Esophagus (tissue), 2 donors: ENCODE measurements at regions not wholly inside any gene's neighbourhood (a gene's known extent, or its start where the extent isn't known, plus 50 kb on each side); places are given as distances from the start of the nearest gene placed in this dataset.

ENCODE experiments used
- H3K27ac ChIP-seq, 2 donors: one replicate each; pipeline ENCODE4 v1.5.1; 2013; ENCODE audit warnings: low read depth in 2 of 2, mild to moderate bottlenecking in 2 of 2, inconsistent platforms in 1 of 2, low read length in 1 of 2, moderate library complexity in 1 of 2
- H3K27me3 ChIP-seq, 2 donors: one replicate each; pipeline ENCODE4 v1.6.1; 2013; ENCODE audit warnings: low read length in 2 of 2, control low read depth in 1 of 2, mild to moderate bottlenecking in 1 of 2; ENCODE audit not compliant: insufficient read depth in 2 of 2, control insufficient read depth in 1 of 2
- H3K36me3 ChIP-seq, 2 donors: one replicate each; pipeline ENCODE4 v1.6.1; 2013; ENCODE audit warnings: low read length in 1 of 2; ENCODE audit not compliant: control insufficient read depth in 2 of 2, insufficient read depth in 2 of 2
- H3K4me1 ChIP-seq, 2 donors: one replicate each; pipeline ENCODE4 v1.6.1; 2013; ENCODE audit warnings: low read length in 1 of 2; ENCODE audit not compliant: control insufficient read depth in 2 of 2, insufficient read depth in 2 of 2
- H3K4me3 ChIP-seq, 2 donors: one replicate each; pipeline ENCODE4 v1.5.1; 2013; ENCODE audit warnings: low read length in 2 of 2, mild to moderate bottlenecking in 2 of 2, low read depth in 1 of 2, moderate library complexity in 1 of 2
- H3K9me3 ChIP-seq, 2 donors: one replicate each; pipeline ENCODE4 v1.6.1; 2013; ENCODE audit warnings: mild to moderate bottlenecking in 2 of 2, low read depth in 1 of 2, low read length in 1 of 2, moderate library complexity in 1 of 2; ENCODE audit not compliant: control insufficient read depth in 2 of 2, insufficient read depth in 1 of 2
- WGBS, 2 donors: extraction: QIAGEN DNeasy Blood & Tissue Kit; methylation state at CpG; one replicate each; pipeline ENCODE4 v1.1.7; 2013; 5-methylcytosine and 5-hydroxymethylcytosine counted together
- donor health status: healthy with polysubstance abuse.
- donor health status: Bipolar disorder and iron deficiency.

- H3K9me3 ChIP-seq: no peaks in the 10 kb centered on the region
- no peaks in the 10 kb centered on the region for H3K36me3 ChIP-seq
- H3K4me3 ChIP-seq: no peak overlapping the region
- no peaks in the 10 kb centered on the region for H3K4me1 ChIP-seq
- 57 to 66% methylated on average over 3 of the region's 3 CpGs for WGBS, 2 donors
- no peaks in the 10 kb centered on the region for H3K27me3 ChIP-seq
- H3K27ac ChIP-seq: no peak overlapping the region
Observed at GRCh38 chr6:164266851-164267250, 852.3 kb downstream of the QKI start.

DNA sequence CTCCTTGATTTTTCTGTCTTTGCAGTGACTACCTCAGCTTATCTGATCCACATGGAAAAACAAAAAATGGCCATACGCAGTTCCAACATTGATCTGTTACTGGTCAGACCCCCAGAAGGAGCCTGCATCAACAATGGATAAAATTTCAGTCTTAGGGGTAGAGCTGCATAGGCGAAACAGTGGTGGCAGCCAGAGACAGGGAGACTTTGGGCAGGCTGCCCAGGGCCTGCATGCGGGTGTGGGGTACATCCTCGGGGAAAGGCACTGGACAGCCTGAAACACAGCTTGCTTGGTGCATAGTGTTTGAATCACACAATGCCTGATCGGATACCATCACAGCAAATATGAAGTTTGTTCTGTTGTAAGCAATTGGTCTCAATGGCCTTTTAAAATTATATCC, 847.8 kb downstream of the QKI start:
- Histone ChIP-seq H3K9me3 (no peaks in the 10 kb centered on the region), H3K36me3 (no peaks in the 10 kb centered on the region), H3K27ac (no peak overlapping the region), H3K4me3 (no peak overlapping the region), H3K4me1 (no peaks in the 10 kb centered on the region), H3K27me3 (no peaks in the 10 kb centered on the region)
- WGBS, 2 donors: 76 to 78% methylated on average over 5 of the region's 5 CpGs

DNA sequence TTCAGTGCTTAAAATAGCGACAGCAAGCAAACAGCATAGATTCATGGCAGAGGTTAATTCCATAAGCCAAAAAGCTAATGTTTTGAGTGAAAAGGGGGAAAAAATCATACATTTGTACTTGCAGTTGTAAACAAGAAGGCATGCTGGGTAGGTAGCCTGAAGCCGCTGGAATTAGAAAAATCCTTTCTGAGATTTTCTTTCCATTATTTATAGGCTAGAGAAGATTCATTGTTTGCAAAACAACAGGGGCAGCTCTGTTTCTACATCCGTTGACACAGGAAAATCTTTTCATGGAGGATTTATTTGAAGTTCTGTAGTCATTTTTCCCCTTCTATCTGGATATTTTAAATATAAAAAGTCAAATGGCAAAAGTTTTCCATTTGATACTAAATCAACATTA, 843.9 kb downstream of the QKI start:
- H3K9me3 ChIP-seq: no peaks in the 10 kb centered on the region

DNA sequence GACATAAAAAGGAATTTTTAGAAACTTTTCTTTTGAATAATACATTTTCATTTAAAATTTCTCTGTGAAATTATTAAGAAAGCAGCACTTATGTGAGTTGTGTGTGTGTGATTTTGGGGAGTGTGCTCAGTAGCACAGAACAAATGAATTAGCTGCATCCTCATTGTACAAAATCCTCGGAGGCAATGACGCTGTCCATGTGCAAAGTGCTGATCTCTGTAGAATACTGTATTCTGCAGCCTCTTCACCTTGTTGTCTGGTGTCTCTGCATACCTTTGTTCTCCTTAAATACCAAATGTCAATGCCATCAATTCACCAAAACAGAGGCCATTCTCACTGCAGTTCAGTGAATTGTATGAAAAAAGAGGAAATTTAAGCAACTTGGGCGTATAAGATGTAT, 838.4 kb downstream of the QKI start:
- Histone ChIP-seq H3K36me3 (no peaks in the 10 kb centered on the region), H3K4me1 (no peaks in the 10 kb centered on the region), H3K4me3 (no peak overlapping the region), H3K27ac (no peak overlapping the region), H3K27me3 (no peaks in the 10 kb centered on the region), H3K9me3 (peaks cover 0 to 5% of the 10 kb centered on the region in 2 donors)
- 57 to 61% methylated on average over 3 of the region's 3 CpGs for WGBS, 2 donors

More for the DNA sequence above, 843.9 kb downstream of the QKI start:
- H3K4me3 ChIP-seq: no peak overlapping the region
- H3K27ac ChIP-seq: no peak overlapping the region
- no peaks in the 10 kb centered on the region for H3K36me3 ChIP-seq
- H3K4me1 ChIP-seq: no peaks in the 10 kb centered on the region
- H3K27me3 ChIP-seq: no peaks in the 10 kb centered on the region
- 34 to 44% methylated on average over 3 of the region's 3 CpGs for WGBS, 2 donors

DNA sequence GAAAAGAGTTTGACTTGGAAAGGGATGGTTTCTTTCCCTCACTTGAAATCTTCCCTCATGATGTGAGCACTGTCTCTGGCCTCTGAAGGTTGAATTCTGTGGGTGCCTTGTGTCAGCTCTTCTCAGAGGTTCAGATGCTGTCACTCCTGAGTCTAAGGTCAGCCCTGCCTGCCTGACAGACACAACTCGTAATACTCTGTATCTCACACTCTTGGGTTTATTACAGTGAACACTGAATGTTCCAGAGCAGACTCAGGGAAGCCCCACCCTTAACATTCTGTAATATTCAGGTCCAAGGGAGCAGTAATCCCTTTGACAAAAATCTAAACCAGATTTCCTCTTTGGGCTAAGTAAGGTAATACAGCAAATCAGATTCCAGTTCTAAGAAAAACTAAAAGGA, 837.8 kb downstream of the QKI start:
- WGBS, 2 donors: 43 to 46% methylated on average over 1 of the region's 1 CpG
- Histone ChIP-seq H3K9me3 (peaks cover 0 to 5% of the 10 kb centered on the region in 2 donors), H3K4me1 (no peaks in the 10 kb centered on the region), H3K36me3 (no peaks in the 10 kb centered on the region), H3K27ac (no peak overlapping the region), H3K27me3 (no peaks in the 10 kb centered on the region), H3K4me3 (no peak overlapping the region)

- Histone ChIP-seq H3K27me3 (no peaks in the 10 kb centered on the region), H3K36me3 (no peaks in the 10 kb centered on the region), H3K27ac (no peak overlapping the region), H3K4me1 (no peaks in the 10 kb centered on the region), H3K4me3 (no peak overlapping the region), H3K9me3 (peaks cover 0 to 5% of the 10 kb centered on the region in 2 donors)
- 79 to 83% methylated on average over 7 of the region's 7 CpGs for WGBS, 2 donors
Observed at GRCh38 chr6:164247106-164247505, 832.6 kb downstream of the QKI start.

DNA sequence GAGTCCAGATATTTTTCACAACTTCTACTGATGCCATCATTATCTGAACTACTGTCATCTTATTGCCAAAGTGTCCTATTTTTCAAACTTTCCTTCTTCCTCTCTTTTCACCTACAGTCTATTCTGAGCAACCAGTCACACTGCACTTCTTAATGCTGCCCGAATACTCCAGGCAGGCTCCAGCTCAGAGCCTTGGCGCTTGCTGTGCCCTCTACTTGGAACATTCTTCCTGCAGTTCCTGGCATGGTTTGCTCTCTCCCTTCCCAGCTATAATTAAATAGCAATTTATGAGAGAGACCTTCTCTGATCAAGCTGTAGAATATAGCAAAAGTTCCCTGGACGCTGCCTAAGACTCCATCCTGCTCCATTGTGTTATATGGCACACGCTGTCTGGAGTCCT, 831.6 kb downstream of the QKI start:
- WGBS, 2 donors: 75 to 84% methylated on average over 4 of the region's 4 CpGs
- Histone ChIP-seq H3K27me3 (no peaks in the 10 kb centered on the region), H3K9me3 (peaks cover 0 to 3% of the 10 kb centered on the region in 2 donors), H3K4me1 (no peaks in the 10 kb centered on the region), H3K36me3 (no peaks in the 10 kb centered on the region), H3K4me3 (no peak overlapping the region), H3K27ac (no peak overlapping the region)

DNA sequence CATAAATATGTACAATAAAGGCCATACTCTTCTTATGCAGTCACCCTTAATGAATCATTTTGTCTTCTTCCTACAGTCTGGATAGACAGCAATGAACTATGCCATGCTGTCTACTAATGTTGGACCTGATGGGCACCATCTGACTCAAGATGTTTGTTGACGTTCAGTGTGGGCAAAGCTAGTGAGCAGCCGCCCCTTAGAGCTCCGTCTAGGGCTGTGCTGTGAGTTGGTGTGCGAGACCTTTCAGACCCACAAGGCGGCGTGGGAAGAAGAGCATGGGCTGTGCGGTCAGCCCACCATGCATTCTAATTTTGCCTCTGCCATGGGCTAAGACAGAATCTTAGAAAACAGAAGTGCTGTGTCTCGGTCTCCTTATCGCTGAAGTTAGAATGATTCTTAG, 829.4 kb downstream of the QKI start:
- Histone ChIP-seq H3K27ac (no peak overlapping the region), H3K4me1 (no peaks in the 10 kb centered on the region), H3K36me3 (no peaks in the 10 kb centered on the region), H3K27me3 (no peaks in the 10 kb centered on the region), H3K4me3 (no peak overlapping the region), H3K9me3 (no peaks in the 10 kb centered on the region)
- WGBS, 2 donors: 88 to 94% methylated on average over 9 of the region's 9 CpGs

DNA sequence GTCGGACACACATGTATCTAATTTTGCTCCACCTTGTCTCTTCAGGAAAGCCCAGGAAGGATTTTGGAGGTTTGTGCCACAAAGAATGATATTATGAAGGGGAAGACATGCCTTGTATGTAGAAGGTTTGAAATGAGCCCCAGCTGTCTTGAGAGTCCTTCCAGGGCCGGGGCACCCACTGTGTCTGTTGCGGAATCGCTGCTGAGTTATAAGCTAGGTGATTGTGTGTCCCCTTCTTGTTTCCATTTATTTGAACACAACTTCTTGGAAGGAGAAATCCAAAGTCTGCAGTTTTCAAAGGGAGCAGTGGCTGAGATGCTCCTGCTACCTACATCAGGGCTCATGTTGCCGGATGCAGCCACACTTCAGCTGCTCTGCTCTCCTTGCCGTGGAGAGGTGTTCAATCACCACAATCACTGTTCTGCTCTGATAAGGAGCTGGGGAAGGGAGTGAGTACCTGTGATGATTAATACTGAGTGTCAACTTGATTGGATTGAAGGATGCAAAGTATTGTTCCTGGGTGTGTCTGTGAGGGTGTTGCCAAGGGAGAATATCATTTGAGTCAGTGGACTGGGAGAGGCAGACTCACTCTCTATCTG, 828.6 kb downstream of the QKI start:
- H3K4me1 ChIP-seq: no peaks in the 10 kb centered on the region
- no peak overlapping the region for H3K27ac ChIP-seq
- H3K36me3 ChIP-seq: no peaks in the 10 kb centered on the region
- 64 to 66% methylated on average over 6 of the region's 6 CpGs for WGBS, 2 donors
- H3K4me3 ChIP-seq: no peak overlapping the region
- no peaks in the 10 kb centered on the region for H3K27me3 ChIP-seq
- H3K9me3 ChIP-seq: no peaks in the 10 kb centered on the region

GRCh38 chr6:164230804-164231203, 816.3 kb downstream of the QKI start:
- H3K9me3 ChIP-seq: peaks cover 0 to 2% of the 10 kb centered on the region in 2 donors
- H3K36me3 ChIP-seq: no peaks in the 10 kb centered on the region
- no peaks in the 10 kb centered on the region for H3K4me1 ChIP-seq
- H3K4me3 ChIP-seq: no peak overlapping the region
- no peak overlapping the region for H3K27ac ChIP-seq
- no peaks in the 10 kb centered on the region for H3K27me3 ChIP-seq
- WGBS, 2 donors: 80 to 82% methylated on average over 9 of the region's 9 CpGs
